IPS DF 6.9 (cell line): ENCODE measurements at regions not wholly inside any gene's neighbourhood (a gene's known extent, or its start where the extent isn't known, plus 50 kb on each side); places are given as distances from the start of the nearest gene placed in this dataset.

Source experiments
- DNase-seq: peaks from one replicate; pipeline ENCODE4 v3.0.0-alpha.2; 2013; ENCODE audit warnings: low read depth, low spot score
- H3K27ac ChIP-seq: one replicate; pipeline ENCODE4 v1.5.1; 2013; ENCODE audit warnings: low read length, control low read depth
- H3K27me3 ChIP-seq: 2 replicates; pipeline ENCODE4 v1.6.1; 2013; ENCODE audit warnings: mild to moderate bottlenecking, low read length; ENCODE audit not compliant: control insufficient read depth, insufficient read depth
- H3K36me3 ChIP-seq: 2 replicates; pipeline ENCODE4 v1.6.1; 2013; ENCODE audit warnings: low read length; ENCODE audit not compliant: control insufficient read depth, insufficient read depth
- H3K4me1 ChIP-seq: 2 replicates; pipeline ENCODE4 v1.6.1; 2013; ENCODE audit warnings: low read length; ENCODE audit not compliant: control insufficient read depth, insufficient read depth
- H3K4me3 ChIP-seq: 2 replicates; pipeline ENCODE4 v1.5.1; 2013; ENCODE audit warnings: mild to moderate bottlenecking, low read length
- H3K9me3 ChIP-seq: 2 replicates; pipeline ENCODE4 v1.6.1; 2013; ENCODE audit warnings: low read length, inconsistent platforms; ENCODE audit not compliant: control insufficient read depth, insufficient read depth
- WGBS: extraction: QIAGEN DNeasy Blood & Tissue Kit; methylation state at CpG from one replicate; pipeline ENCODE4 v1.1.7; 2013; ENCODE audit warnings: mixed read lengths, missing lambda C conversion rate; ENCODE audit not compliant: insufficient read length, insufficient coverage; 5-methylcytosine and 5-hydroxymethylcytosine counted together

DNA sequence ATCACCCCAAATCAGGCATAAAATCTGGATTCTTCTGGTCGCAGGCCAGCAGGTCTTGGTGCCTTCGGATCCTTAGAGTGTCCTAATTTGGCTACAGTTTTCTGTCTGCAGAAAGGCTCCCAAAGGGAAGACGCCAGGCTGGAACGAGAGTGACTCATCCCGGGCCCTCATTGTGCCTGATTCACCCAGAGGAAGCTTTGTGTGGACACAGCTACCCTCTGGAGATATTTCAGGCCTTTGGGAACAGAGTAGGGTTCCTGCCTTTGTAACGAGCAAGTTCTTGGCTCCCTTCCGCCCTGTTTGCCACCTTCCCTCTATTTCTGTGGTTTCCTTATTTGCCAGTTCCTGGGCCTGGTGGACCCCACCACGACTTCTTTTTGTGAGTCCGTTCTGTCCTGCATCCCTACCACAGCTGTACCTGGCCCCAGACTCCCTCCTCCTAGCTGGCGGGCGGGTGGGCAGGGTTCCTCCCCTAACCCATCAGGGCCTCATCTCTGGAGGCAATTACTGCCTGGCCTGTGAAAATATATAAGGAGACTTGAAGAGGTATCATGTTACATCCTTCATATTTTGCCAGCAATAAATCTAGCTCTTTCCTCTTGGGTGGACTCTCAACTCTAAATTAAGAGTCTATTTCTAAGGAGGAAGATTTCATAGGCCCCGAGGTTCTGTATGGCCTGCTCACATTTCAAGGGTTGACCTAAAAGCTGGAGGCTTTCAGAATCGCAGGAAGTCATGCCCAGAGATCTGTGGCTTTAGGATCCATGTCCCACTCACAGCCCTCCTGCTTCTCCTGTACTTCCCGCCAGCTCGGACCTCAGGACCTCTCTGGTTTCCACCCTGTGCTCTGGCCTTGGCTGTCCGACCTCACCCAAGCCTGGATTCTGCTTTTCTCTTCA is 219.2 kb upstream of the ZNF32 start:
- no peaks in the 10 kb centered on the region for H3K36me3 ChIP-seq
- no peaks in the 10 kb centered on the region for H3K4me1 ChIP-seq
- no peak overlapping the region for H3K4me3 ChIP-seq
- no CpG with 5 or more reads among the region's 16 CpGs for WGBS
- H3K9me3 ChIP-seq, result no peaks in the 10 kb centered on the region
- no peaks in the 10 kb centered on the region for H3K27me3 ChIP-seq
- H3K27ac ChIP-seq, result no peak overlapping the region
- DNase-seq, result no peak

DNA sequence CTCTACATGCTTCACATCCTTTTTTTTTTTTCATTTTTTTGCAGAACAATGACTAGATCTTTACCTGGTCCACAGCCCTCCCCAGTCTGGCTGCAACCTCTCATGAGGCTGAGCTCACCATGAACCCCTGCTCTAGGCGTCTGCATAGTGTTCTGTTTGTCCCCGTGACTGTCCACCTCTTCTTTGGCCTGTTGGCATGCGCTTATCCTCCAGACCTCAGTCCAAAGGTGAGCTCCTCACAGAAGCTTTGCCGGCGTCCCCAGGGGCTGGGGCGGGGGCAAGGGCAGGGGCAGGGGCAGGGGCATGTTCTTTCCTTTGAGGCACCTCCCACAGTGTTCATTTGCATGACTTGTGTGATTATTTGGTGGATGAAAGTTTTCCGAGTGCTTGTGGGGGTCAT is 218.4 kb upstream of the ZNF32 start:
- no peaks in the 10 kb centered on the region for H3K36me3 ChIP-seq
- no peaks in the 10 kb centered on the region; the same call in 1 of the 2 replicates for H3K27me3 ChIP-seq
- WGBS, result no CpG with 5 or more reads among the region's 7 CpGs
- H3K4me3 ChIP-seq, result no peak overlapping the region
- no peaks in the 10 kb centered on the region for H3K9me3 ChIP-seq
- H3K4me1 ChIP-seq, result no peaks in the 10 kb centered on the region
- no peak for DNase-seq
- no peak overlapping the region for H3K27ac ChIP-seq

DNA sequence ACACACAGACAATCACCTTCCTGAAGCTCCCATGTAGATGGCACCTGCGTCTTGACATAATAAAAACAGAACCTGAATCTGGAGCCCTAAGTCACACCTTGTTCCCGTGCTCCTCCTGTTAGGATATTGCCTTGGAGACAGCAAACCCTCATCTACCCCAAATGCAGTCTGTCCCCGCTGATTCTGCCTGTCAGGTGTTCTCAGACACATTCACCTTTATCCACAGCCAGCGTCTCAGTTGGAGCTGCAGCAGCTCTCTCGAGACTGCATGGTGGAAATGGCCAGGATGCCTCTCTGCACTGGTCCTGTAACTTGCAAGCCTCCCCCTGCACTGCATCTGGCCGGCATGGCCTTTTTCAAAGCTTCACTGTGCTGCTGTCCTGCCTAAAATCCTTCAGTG is 218.0 kb upstream of the ZNF32 start:
- no peaks in the 10 kb centered on the region; the same call in 1 of the 2 replicates for H3K27me3 ChIP-seq
- H3K9me3 ChIP-seq, result no peaks in the 10 kb centered on the region
- no peaks in the 10 kb centered on the region for H3K4me1 ChIP-seq
- no peaks in the 10 kb centered on the region for H3K36me3 ChIP-seq
- WGBS, result no CpG with 5 or more reads among the region's 6 CpGs
- DNase-seq, result no peak
- H3K27ac ChIP-seq, result no peak overlapping the region
- H3K4me3 ChIP-seq, result no peak overlapping the region

DNA sequence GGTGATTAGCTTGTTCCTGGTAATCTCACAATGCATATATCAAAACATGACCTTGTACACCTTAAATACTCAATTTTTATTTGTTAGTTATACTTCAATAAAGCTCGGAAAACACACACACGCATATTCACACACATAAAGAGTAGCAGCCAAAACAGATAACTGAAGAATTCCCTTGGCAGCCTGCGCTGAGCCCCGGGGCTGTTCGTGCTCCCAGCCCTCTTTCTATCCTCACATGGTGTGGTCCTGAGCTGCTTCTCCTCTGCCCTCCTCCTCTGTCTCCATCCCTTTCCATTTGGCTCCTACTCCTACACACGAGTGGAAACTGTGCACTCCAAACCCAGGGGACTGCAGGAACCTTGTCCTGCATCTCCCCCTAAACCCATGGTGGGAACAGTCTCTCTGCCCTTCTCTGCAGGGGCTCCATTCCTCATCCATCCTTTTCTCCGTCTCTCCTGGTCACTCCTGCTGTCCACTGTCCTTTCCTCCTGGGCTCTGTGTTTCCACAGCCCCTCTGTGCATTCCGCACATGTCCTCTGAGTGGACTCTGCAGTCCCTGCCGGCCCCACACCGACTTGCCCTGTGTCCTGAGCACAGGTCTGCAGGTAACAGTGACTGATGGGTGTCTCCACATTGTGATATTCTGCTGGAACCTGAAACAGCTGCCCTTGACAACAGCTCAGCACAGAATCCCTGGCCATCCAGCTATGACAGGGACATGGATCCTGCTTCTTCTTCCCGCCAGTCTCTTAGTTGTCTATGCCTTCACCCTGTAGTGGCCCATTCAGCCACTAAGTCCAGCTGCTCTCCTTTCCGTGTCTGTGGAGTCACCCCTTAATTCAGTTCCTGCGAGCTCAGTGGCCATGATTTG is 216.8 kb upstream of the ZNF32 start:
- Histone ChIP-seq H3K4me1 (no peaks in the 10 kb centered on the region), H3K4me3 (no peak overlapping the region), H3K9me3 (no peaks in the 10 kb centered on the region), H3K27me3 (no peaks in the 10 kb centered on the region; the same call in 1 of the 2 replicates), H3K36me3 (no peaks in the 10 kb centered on the region), H3K27ac (no peak overlapping the region)
- DNase-seq, result no peak
- no CpG with 5 or more reads among the region's 13 CpGs for WGBS

DNA sequence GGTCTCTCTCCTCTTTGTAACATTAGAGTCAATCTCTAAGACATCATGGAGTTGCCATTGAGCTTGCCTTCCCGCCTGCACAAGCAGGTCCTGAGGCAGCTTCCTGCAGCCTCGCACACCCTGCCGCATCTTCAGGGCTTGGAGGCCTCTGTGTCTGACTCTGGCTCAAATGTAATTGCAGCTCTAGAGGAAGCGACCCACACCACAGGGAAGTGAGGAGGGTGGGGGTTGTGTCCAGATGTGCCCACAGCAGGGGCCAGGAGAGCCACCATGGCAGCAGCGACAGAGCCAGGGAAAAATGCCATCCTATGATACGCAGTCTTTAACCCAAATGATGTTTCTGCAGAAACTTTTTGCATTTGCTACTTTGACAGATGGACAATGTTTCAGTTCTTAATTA is 216.0 kb upstream of the ZNF32 start:
- no peak for DNase-seq
- Histone ChIP-seq H3K27me3 (no peaks in the 10 kb centered on the region; the same call in 1 of the 2 replicates), H3K9me3 (no peaks in the 10 kb centered on the region), H3K4me3 (no peak overlapping the region), H3K36me3 (no peaks in the 10 kb centered on the region), H3K27ac (no peak overlapping the region), H3K4me1 (no peaks in the 10 kb centered on the region)
- no CpG with 5 or more reads among the region's 6 CpGs for WGBS

DNA sequence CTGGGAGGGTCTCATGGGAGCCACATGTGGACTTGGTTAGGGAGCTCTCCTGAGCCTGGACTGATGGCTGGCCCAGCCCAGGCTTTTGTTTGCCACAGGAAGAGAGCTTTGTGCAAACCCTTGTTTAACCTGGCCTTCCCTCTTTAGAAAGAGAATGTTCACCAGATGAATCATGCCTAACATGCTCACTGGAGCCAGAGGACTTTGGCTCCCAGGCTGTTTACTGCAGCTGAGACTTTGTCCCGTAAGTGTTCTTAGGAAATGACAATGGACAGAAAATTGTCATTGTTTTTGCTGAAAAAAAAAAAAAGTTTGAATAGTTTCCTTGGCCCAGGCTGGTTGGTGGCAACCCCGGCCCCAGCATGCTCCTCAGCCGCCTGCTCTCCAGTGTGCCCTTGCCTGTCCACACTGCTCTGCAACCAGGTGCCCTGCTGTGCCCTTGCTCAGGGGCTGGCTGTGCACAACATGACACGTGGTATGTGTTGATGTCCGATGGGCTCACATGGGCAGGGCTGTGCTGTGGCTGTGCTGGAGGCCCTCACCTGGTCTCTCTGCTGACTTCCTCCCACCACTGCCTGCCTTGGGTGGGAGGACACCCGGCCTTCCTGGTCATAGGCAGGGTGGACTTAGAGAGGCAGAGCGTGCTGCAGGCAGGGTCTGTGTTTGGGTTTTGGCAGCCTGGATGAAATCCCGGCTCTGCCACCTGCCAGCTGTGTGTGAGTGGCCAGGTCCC is 215.3 kb upstream of the ZNF32 start:
- WGBS, result no CpG with 5 or more reads among the region's 8 CpGs
- H3K36me3 ChIP-seq, result no peaks in the 10 kb centered on the region
- no peaks in the 10 kb centered on the region for H3K4me1 ChIP-seq
- H3K27me3 ChIP-seq, result no peaks in the 10 kb centered on the region; the same call in 1 of the 2 replicates
- no peak overlapping the region for H3K4me3 ChIP-seq
- DNase-seq, result no peak
- H3K9me3 ChIP-seq, result no peaks in the 10 kb centered on the region
- H3K27ac ChIP-seq, result no peak overlapping the region

DNA sequence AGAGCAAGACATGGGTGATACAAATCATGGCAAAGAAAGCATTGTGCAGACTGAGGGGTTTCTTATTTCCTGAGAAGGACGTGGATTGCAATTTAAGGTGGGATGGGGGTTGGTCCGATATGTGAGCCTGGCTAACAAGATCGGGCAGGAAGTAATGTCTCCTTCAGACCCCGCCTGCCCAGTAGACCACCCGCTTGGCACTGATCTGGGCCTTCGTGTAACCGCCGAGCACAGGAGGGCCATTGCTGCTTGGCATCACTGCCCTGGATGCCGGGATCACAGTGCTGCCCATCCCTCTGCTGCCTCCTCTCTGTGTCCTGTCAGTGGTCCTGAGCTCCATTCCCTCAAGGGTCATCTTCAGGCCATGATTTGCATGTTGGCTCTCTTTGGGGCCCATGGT is 214.6 kb upstream of the ZNF32 start:
- no peaks in the 10 kb centered on the region for H3K4me1 ChIP-seq
- no peaks in the 10 kb centered on the region for H3K36me3 ChIP-seq
- no peak overlapping the region for H3K4me3 ChIP-seq
- no peaks in the 10 kb centered on the region for H3K9me3 ChIP-seq
- no peak for DNase-seq
- no peaks in the 10 kb centered on the region; the same call in 1 of the 2 replicates for H3K27me3 ChIP-seq
- WGBS, result no CpG with 5 or more reads among the region's 9 CpGs
- no peak overlapping the region for H3K27ac ChIP-seq

DNA sequence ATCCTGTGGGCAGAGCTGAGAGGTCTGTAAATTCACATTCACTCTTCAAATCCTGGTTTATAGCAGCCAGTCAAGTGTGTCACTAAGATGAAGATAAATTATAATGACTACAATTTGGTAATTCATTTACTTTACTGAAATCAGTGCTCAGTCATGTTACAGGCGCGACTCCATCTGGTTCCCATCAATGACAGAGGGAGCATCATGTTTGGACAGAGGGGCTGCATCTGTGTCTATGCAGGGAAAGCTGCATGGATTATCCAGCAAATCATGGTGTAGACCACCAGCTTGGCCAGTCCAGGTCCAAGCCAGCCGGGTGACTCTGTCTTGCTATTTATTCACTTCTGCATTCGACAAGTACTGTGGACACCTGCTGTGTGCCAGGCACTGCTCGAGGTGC is 214.1 kb upstream of the ZNF32 start:
- no peak overlapping the region for H3K4me3 ChIP-seq
- no peaks in the 10 kb centered on the region for H3K36me3 ChIP-seq
- H3K27ac ChIP-seq, result no peak overlapping the region
- no CpG with 5 or more reads among the region's 5 CpGs for WGBS
- no peaks in the 10 kb centered on the region for H3K4me1 ChIP-seq
- H3K27me3 ChIP-seq, result no peaks in the 10 kb centered on the region; the same call in 1 of the 2 replicates
- no peak for DNase-seq
- no peaks in the 10 kb centered on the region for H3K9me3 ChIP-seq

DNA sequence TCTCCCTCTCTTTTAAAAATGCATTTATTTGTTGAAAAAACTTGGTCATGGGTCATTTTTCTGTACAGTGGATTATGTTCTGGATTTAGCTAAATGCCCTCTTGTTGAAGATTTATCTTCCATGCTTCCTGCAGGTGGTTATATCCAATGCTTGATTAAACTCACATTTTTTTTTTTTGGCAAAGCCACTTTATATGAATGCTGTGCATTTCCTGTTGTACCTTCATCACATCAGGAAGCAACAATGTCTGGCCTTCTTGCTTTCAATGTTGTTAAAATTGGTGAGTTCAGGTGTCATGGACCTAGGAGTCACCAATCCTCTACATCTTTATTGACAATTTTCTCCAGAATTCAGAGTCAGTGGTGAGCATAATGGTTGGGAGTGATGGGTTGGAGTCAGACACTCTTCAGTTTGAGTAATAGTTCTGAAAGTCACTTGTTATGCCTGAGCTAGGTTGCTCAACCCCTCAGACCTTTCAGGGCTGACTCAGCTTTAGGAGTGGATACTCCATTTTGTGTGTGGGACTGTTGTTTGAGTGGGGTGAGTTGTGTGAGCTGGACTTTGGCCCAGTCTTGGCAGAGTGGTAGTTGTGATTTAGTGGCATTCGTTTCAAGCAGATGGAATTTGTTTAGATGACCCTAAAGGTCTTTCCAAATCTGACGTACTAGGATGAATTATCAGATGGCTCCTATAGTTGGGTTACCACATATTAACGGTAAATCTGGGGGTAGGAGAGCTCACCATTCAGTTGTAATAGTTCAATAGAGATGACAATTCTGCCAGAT is 213.5 kb upstream of the ZNF32 start:
- Histone ChIP-seq H3K4me3 (no peak overlapping the region), H3K9me3 (no peaks in the 10 kb centered on the region), H3K27ac (no peak overlapping the region), H3K4me1 (no peaks in the 10 kb centered on the region), H3K27me3 (no peaks in the 10 kb centered on the region; the same call in 1 of the 2 replicates), H3K36me3 (no peaks in the 10 kb centered on the region)
- no CpG with 5 or more reads among the region's 3 CpGs for WGBS
- DNase-seq, result no peak
